ENCODE measurements at regions not wholly inside any gene's neighbourhood (a gene's known extent, or its start where the extent isn't known, plus 50 kb on each side); places are given as distances from the start of the nearest gene placed in this dataset.

DNA sequence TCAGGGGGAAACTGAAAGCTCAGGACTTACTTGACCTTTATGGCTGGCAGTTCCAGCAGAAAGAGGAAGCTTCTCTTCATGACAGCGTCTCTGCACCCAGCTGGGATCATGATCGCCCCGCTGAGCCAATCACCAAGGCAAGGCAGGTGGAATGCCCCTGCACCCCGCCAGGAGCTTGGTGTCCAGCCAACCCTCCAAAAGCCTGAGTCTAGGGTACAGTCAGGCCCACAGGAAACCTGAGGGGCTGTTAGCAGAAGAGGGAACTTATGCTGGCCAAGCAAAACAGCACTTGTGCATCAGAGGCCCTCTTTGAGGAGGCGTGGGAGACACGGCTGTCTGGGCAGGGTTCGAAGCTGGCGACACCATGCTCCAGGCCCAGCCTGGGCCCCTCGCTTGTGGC, 188.3 kb upstream of the GMDS start:
- TF ChIP-seq POLR2AphosphoS5 (IDR thresholded peaks at IDR 0.05; ENCODE audit: borderline replicate concordance, low read depth, low read length) (no peak), EZH2 (IDR thresholded peaks at IDR 0.05) (no peak)
